ENCODE measurements at regions not wholly inside any gene's neighbourhood (a gene's known extent, or its start where the extent isn't known, plus 50 kb on each side); places are given as distances from the start of the nearest gene placed in this dataset.

- no peak overlapping the region for H3K4me3 ChIP-seq (replicated peaks; ENCODE audit: low read depth, low read length)
- DNase-seq (ENCODE audit: extremely low read depth, low read depth) = no peak
- no peak for TF ChIP-seq CTCF (IDR thresholded peaks at IDR 0.05; ENCODE audit: low read depth, low read length, missing control alignments)
These were observed 265.4 kb upstream of the ADGRL3 start for GRCh38 chr4:60934566-60935295.

GRCh38 chr4:60938181-60938580 is 261.9 kb upstream of the ADGRL3 start:
- TF ChIP-seq CTCF (IDR thresholded peaks at IDR 0.05; ENCODE audit: low read depth, low read length, missing control alignments) = no peak
- DNase-seq (ENCODE audit: extremely low read depth, low read depth) = no peak
- no peak overlapping the region for H3K4me3 ChIP-seq (replicated peaks; ENCODE audit: low read depth, low read length)

- TF ChIP-seq CTCF (IDR thresholded peaks at IDR 0.05; ENCODE audit: low read depth, low read length, missing control alignments) = no peak
- H3K4me3 ChIP-seq (replicated peaks; ENCODE audit: low read depth, low read length) = no peak overlapping the region
- no peak for DNase-seq (ENCODE audit: extremely low read depth, low read depth)
These were observed 261.5 kb upstream of the ADGRL3 start for GRCh38 chr4:60938621-60939020.

- TF ChIP-seq CTCF (IDR thresholded peaks at IDR 0.05; ENCODE audit: low read depth, low read length, missing control alignments) = no peak
- no peak for DNase-seq (ENCODE audit: extremely low read depth, low read depth)
- no peak overlapping the region for H3K4me3 ChIP-seq (replicated peaks; ENCODE audit: low read depth, low read length)
These were observed 256.1 kb upstream of the ADGRL3 start for GRCh38 chr4:60944060-60944459.

- no peak for DNase-seq (ENCODE audit: extremely low read depth, low read depth)
- no peak overlapping the region for H3K4me3 ChIP-seq (replicated peaks; ENCODE audit: low read depth, low read length)
- TF ChIP-seq CTCF (IDR thresholded peaks at IDR 0.05; ENCODE audit: low read depth, low read length, missing control alignments) = no peak
These were observed 254.5 kb upstream of the ADGRL3 start for GRCh38 chr4:60945641-60946040.

GRCh38 chr4:60948008-60948407 is 252.1 kb upstream of the ADGRL3 start:
- DNase-seq (ENCODE audit: extremely low read depth, low read depth) = no peak
- TF ChIP-seq CTCF (IDR thresholded peaks at IDR 0.05; ENCODE audit: low read depth, low read length, missing control alignments) = no peak
- no peak overlapping the region for H3K4me3 ChIP-seq (replicated peaks; ENCODE audit: low read depth, low read length)

GRCh38 chr4:60952921-60953320 is 247.2 kb upstream of the ADGRL3 start:
- no peak overlapping the region for H3K4me3 ChIP-seq (replicated peaks; ENCODE audit: low read depth, low read length)
- no peak for DNase-seq (ENCODE audit: extremely low read depth, low read depth)
- TF ChIP-seq CTCF (IDR thresholded peaks at IDR 0.05; ENCODE audit: low read depth, low read length, missing control alignments) = no peak
